ENCODE measurements at regions not wholly inside any gene's neighbourhood (a gene's known extent, or its start where the extent isn't known, plus 50 kb on each side); places are given as distances from the start of the nearest gene placed in this dataset.

DNA sequence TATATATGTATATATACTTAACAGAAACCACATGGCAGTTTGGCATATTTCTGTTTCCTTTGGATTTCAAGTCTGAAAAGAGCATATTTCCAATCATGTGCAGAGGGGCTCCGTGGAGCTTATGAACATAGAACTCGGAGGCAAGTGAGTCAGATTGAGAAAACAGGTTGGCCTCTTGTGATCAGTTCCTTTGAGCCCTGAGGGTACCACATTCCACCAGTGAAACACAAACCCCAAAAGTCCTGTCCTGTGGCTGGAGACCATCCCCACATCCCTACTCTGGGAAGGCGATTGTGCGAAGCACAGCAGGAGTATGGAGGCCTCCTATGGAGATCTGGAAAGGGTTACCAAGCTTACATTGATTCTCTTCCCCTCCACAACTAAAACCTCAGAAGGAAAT lies 196.7 kb upstream of the TMEM72 start:
- TF ChIP-seq CTCF (IDR thresholded peaks at IDR 0.05; ENCODE audit: insufficient read depth, low read length, missing control alignments) = no peak

GRCh38 chr10:44715136-44715535 lies 196.0 kb upstream of the TMEM72 start:
- no peak for TF ChIP-seq CTCF (IDR thresholded peaks at IDR 0.05; ENCODE audit: insufficient read depth, low read length, missing control alignments)
- DNase-seq (ENCODE audit: low read depth, low spot score) = no peak
- CTCF ChIA-PET = interaction anchor here (1.2 kb wide), 1 partner anchor 11 kb away, joined by 3 read pairs; no protein-coding TSS in a partner anchor
- H3K4me3 ChIP-seq (ENCODE audit: low read depth, low read length) = no peak overlapping the region
- POLR2A ChIA-PET = interaction anchor here (0.7 to 1.7 kb wide), 3 partner anchors 9 to 142 kb away, joined by 3 to 6 read pairs (median 5); no protein-coding TSS in a partner anchor

More for the DNA sequence above, 196.7 kb upstream of the TMEM72 start:
- no peak for DNase-seq (ENCODE audit: low read depth, low spot score)
- ChIA-PET POLR2A (interaction anchor here (0.7 to 1.7 kb wide), 3 partner anchors 8 to 143 kb away, joined by 3 to 6 read pairs (median 5); no protein-coding TSS in a partner anchor), CTCF (interaction anchor here (1.2 kb wide), 1 partner anchor 10 kb away, joined by 3 read pairs; no protein-coding TSS in a partner anchor)
- H3K4me3 ChIP-seq (ENCODE audit: low read depth, low read length) = no peak overlapping the region

DNA sequence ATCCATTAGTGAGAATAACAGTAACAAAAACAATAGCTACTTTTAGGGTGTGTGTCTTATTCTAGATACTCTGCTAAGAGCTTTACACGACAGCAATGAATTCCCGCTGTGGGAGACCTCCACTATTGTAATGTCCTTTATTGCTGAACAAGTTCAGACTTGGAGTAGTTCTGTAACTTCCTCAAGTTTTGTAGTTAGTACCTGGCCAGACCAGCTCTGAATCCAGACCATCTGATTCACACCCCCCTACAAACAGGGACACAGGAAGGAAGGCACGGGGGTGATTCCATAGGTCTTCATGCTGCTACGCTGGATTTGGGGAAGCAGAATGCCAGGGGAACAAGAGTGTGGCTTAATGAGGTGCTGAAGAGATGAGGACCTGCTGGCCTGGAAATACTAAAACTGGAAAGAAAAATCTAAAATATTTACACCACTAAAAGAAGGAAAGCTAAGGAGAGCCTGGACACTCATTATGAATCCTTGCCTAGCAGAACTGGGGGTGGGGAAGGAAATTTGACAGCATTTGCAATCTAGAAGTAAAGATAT lies 194.6 kb upstream of the TMEM72 start:
- ChIA-PET POLR2A (no interaction called here), CTCF (interaction anchor here (0.9 kb wide), 1 partner anchor 141 kb away, joined by 3 read pairs; no protein-coding TSS in a partner anchor)

DNA sequence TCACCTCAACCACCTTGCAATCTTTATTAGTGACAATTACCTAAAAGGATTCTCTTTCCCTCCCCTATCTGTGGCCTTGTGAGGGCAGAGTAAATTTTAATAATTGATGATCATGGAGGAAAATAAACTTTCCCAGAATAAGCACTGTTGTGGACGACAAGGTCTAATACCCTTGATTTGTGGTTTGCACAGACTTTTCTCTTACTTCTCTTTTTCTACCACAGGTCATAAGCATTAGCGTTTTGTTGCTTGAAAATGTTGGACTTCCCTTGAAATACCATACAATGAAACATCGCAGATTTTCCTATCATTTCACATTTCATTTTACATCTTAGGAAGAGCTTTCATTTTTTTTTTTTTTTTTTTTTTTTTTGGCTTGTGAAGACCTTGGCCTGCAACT lies 188.1 kb upstream of the TMEM72 start:
- H3K4me3 ChIP-seq (ENCODE audit: low read depth, low read length) = no peak overlapping the region
- ChIA-PET CTCF (interaction anchor here (0.7 kb wide), 1 partner anchor 10 kb away, joined by 3 read pairs; no protein-coding TSS in a partner anchor), POLR2A (interaction anchor here (1.2 kb wide), 1 partner anchor 8 kb away, joined by 5 read pairs; no protein-coding TSS in a partner anchor)
- no peak for TF ChIP-seq CTCF (IDR thresholded peaks at IDR 0.05; ENCODE audit: insufficient read depth, low read length, missing control alignments)
- no peak for DNase-seq (ENCODE audit: low read depth, low spot score)

More for the DNA sequence above, 194.6 kb upstream of the TMEM72 start:
- no peak overlapping the region for H3K4me3 ChIP-seq (ENCODE audit: low read depth, low read length)
- no peak for DNase-seq (ENCODE audit: low read depth, low spot score)
- TF ChIP-seq CTCF (IDR thresholded peaks at IDR 0.05; ENCODE audit: insufficient read depth, low read length, missing control alignments) = no peak

DNA sequence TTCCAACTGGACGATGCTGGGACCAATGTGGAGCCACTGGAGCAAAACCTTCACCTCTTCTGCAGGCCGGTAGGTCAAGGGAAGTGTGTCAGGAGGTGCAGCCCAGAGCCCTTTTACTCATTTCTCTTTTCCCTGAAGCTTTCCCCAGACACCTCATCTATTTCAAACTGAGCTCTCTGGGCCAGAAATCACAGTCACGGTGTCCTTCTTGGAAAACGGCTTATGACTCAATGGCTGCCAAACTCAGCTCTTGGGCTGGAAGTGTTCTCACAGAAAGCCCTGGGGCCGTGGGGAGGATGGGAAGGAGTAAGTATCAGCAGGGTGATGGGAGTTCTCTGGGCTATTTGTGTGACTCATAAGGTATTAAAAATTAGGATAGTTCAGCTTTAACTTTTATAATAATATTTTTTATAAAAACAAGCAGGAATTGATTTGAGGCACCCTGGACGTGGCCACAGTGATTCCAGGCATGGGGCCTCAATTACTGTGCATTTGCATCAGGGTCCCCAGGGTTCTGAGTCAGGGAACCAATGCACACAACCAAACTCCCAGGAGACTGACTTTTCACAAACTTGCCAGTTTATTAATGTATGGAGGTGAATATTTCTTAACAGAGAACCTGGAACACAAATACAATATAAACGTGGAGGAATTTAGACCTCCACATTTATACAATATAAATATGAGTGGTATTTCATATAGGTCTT lies 187.4 kb upstream of the TMEM72 start:
- H3K4me3 ChIP-seq (ENCODE audit: low read depth, low read length) = no peak overlapping the region
- ChIA-PET CTCF (interaction anchor here (0.7 kb wide), 1 partner anchor 10 kb away, joined by 3 read pairs; no protein-coding TSS in a partner anchor), POLR2A (interaction anchor here (0.6 to 1.2 kb wide), 3 partner anchors 9 to 783 kb away, joined by 3 to 5 read pairs (median 4); no protein-coding TSS in a partner anchor)
- DNase-seq (ENCODE audit: low read depth, low spot score) = no peak
- no peak for TF ChIP-seq CTCF (IDR thresholded peaks at IDR 0.05; ENCODE audit: insufficient read depth, low read length, missing control alignments)
